ENCODE measurements at regions not wholly inside any gene's neighbourhood (a gene's known extent, or its start where the extent isn't known, plus 50 kb on each side); places are given as distances from the start of the nearest gene placed in this dataset.

DNA sequence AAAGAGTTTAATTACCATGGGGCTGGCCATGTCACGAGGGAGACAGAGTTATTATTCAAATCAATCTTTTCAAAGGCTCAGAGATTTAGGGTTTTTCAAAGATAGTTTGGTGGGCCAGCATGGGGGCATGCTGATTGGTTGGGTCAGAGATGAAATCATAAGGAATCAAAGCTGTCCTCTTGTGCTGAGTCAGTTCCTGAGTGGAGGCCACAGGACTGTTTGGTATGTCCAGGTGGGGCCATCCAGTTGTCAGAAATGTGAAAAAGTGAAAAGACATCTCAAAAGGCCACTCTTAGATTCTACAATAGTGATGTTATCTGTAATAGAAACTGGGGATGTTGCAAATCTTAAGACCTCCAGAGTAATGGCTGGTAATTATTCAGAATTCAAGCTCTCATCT, 288.6 kb downstream of the EN1 start (continued):
- TF ChIP-seq, protein P1, sequence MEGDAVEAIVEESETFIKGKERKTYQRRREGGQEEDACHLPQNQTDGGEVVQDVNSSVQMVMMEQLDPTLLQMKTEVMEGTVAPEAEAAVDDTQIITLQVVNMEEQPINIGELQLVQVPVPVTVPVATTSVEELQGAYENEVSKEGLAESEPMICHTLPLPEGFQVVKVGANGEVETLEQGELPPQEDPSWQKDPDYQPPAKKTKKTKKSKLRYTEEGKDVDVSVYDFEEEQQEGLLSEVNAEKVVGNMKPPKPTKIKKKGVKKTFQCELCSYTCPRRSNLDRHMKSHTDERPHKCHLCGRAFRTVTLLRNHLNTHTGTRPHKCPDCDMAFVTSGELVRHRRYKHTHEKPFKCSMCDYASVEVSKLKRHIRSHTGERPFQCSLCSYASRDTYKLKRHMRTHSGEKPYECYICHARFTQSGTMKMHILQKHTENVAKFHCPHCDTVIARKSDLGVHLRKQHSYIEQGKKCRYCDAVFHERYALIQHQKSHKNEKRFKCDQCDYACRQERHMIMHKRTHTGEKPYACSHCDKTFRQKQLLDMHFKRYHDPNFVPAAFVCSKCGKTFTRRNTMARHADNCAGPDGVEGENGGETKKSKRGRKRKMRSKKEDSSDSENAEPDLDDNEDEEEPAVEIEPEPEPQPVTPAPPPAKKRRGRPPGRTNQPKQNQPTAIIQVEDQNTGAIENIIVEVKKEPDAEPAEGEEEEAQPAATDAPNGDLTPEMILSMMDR (IDR thresholded peaks at IDR 0.05): no peak
- TF ChIP-seq ELF1 (IDR thresholded peaks at IDR 0.05): no peak

DNA sequence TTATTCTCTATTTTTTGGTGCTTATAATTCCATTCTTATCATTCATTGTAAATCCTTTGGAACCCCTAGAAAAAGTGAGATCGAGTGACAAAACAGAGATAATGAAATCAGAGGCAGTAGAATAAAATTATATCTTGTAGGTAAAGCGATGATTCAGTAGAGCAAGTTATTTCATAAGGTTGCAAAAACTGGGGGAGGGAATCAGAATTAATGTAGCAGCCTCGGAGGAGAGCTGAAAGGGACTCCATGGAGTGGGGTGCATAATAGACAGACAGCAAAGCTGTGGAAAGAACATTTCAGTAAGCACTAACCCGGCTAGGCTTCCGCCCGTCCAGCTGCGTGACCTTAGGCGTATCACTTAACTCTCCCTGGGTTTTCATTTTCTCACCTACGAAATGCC, 289.7 kb downstream of the EN1 start:
- H3K9me2 ChIP-seq: no peaks in the 10 kb centered on the region
- CTCF ChIA-PET: no interaction called here
- TF ChIP-seq RFX5 (IDR thresholded peaks at IDR 0.05; ENCODE audit: low read length) (no peak), JUND (IDR thresholded peaks at IDR 0.05) (no peak), GATA2 (CRISPR knock-in tag; IDR thresholded peaks at IDR 0.05) (no peak), POLR2AphosphoS5 (IDR thresholded peaks at IDR 0.05; ENCODE audit: low read depth, low read length) (no peak), NRF1 (IDR thresholded peaks at IDR 0.05; ENCODE audit: low read depth, low read length) (no peak), EZH2phosphoT487 (IDR thresholded peaks at IDR 0.05; ENCODE audit: borderline replicate concordance, low read depth) (no peak), RXRA (IDR thresholded peaks at IDR 0.05; ENCODE audit: borderline replicate concordance, low read depth) (no peak), MEF2A (IDR thresholded peaks at IDR 0.05; ENCODE audit: borderline replicate concordance, low read depth) (no peak)
- TF ChIP-seq, protein P2, sequence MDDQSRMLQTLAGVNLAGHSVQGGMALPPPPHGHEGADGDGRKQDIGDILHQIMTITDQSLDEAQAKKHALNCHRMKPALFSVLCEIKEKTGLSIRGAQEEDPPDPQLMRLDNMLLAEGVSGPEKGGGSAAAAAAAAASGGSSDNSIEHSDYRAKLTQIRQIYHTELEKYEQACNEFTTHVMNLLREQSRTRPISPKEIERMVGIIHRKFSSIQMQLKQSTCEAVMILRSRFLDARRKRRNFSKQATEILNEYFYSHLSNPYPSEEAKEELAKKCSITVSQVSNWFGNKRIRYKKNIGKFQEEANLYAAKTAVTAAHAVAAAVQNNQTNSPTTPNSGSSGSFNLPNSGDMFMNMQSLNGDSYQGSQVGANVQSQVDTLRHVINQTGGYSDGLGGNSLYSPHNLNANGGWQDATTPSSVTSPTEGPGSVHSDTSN (IDR thresholded peaks at IDR 0.05): no peak
- H3K9me3 ChIP-seq: no peaks in the 10 kb centered on the region
- H3K27ac ChIP-seq (ENCODE audit: low read depth in 2 of 2, low read length in 1 of 2): no peak overlapping the region
- POLR2A ChIA-PET: no interaction called here
- no peak overlapping the region for H3K4me3 ChIP-seq (ENCODE audit: low read depth in 2 of 2, low read length in 1 of 2)
- WGBS (ENCODE audit: low lambda C conversion rate): 40% methylated on average over 9 of the region's 9 CpGs
- H3F3A ChIP-seq (replicated peaks; ENCODE audit: insufficient read depth): no peaks in the 10 kb centered on the region
- H4K20me1 ChIP-seq (ENCODE audit: insufficient read depth): no peaks in the 10 kb centered on the region
- H3K4me2 ChIP-seq: no peak overlapping the region
- DNase-seq: no peak
- H3K27me3 ChIP-seq (ENCODE audit: insufficient read depth): no peaks in the 10 kb centered on the region
- H3K4me1 ChIP-seq (ENCODE audit: control insufficient read depth in 1 of 2, insufficient read depth in 2 of 2, low read depth in 1 of 2, low read length in 1 of 2): no peaks in the 10 kb centered on the region
- no peak overlapping the region for H3K9ac ChIP-seq
- no peaks in the 10 kb centered on the region for H3K36me3 ChIP-seq (replicated peaks in 1 of 2; ENCODE audit: control insufficient read depth in 1 of 2, insufficient read depth in 2 of 2, low read length in 1 of 2)
- no peak overlapping the region for H2AFZ ChIP-seq (ENCODE audit: low read depth)
- H3K79me2 ChIP-seq (ENCODE audit: insufficient read depth): no peaks in the 10 kb centered on the region

DNA sequence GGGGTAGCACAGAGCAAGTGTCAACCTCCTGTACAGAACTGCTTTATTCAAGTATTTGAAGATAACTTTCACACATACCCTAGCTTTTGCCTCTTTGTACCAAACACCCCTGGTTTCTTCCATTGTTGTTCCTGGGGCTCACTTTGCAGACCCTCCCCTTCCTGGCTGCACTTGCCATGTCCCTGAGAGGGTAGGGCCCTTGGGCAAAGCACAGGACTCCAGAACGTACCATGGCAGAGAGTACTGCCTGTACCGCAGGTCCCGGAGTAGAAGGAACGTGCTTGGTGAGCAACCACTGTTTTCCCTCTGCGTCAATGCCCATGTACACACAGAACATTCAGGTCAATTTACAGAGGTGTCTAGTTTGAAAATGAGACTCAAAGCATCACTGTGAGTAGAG, 290.4 kb downstream of the EN1 start:
- TF ChIP-seq GABPA (IDR thresholded peaks at IDR 0.05; ENCODE audit: low read depth) (no peak), JUND (IDR thresholded peaks at IDR 0.05) (no peak), EP300 (IDR thresholded peaks at IDR 0.05; ENCODE audit: borderline replicate concordance in 1 of 2, low read depth in 1 of 2, low read length in 1 of 2) (no peak), GATA2 (CRISPR knock-in tag; IDR thresholded peaks at IDR 0.05) (no peak)
- TF ChIP-seq, protein P3, sequence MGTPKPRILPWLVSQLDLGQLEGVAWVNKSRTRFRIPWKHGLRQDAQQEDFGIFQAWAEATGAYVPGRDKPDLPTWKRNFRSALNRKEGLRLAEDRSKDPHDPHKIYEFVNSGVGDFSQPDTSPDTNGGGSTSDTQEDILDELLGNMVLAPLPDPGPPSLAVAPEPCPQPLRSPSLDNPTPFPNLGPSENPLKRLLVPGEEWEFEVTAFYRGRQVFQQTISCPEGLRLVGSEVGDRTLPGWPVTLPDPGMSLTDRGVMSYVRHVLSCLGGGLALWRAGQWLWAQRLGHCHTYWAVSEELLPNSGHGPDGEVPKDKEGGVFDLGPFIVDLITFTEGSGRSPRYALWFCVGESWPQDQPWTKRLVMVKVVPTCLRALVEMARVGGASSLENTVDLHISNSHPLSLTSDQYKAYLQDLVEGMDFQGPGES (IDR thresholded peaks at IDR 0.05; ENCODE audit: low read depth, low read length): no peak
- TF ChIP-seq, protein P4, sequence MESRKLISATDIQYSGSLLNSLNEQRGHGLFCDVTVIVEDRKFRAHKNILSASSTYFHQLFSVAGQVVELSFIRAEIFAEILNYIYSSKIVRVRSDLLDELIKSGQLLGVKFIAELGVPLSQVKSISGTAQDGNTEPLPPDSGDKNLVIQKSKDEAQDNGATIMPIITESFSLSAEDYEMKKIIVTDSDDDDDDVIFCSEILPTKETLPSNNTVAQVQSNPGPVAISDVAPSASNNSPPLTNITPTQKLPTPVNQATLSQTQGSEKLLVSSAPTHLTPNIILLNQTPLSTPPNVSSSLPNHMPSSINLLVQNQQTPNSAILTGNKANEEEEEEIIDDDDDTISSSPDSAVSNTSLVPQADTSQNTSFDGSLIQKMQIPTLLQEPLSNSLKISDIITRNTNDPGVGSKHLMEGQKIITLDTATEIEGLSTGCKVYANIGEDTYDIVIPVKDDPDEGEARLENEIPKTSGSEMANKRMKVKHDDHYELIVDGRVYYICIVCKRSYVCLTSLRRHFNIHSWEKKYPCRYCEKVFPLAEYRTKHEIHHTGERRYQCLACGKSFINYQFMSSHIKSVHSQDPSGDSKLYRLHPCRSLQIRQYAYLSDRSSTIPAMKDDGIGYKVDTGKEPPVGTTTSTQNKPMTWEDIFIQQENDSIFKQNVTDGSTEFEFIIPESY (IDR thresholded peaks at IDR 0.05; ENCODE audit: borderline replicate concordance, low read depth): no peak
- Histone ChIP-seq H3K9me2 (no peaks in the 10 kb centered on the region), H3K9me3 (no peaks in the 10 kb centered on the region), H3K27me3 (ENCODE audit: insufficient read depth) (no peaks in the 10 kb centered on the region), H3K9ac (no peak overlapping the region), H3K4me1 (ENCODE audit: control insufficient read depth in 1 of 2, insufficient read depth in 2 of 2, low read depth in 1 of 2, low read length in 1 of 2) (no peaks in the 10 kb centered on the region), H3K4me2 (no peak overlapping the region), H3K4me3 (ENCODE audit: low read depth in 2 of 2, low read length in 1 of 2) (no peak overlapping the region), H3K79me2 (ENCODE audit: insufficient read depth) (no peaks in the 10 kb centered on the region), H2AFZ (ENCODE audit: low read depth) (no peak overlapping the region), H3K36me3 (replicated peaks in 1 of 2; ENCODE audit: control insufficient read depth in 1 of 2, insufficient read depth in 2 of 2, low read length in 1 of 2) (no peaks in the 10 kb centered on the region), H3K27ac (ENCODE audit: low read depth in 2 of 2, low read length in 1 of 2) (no peak overlapping the region), H3F3A (replicated peaks; ENCODE audit: insufficient read depth) (no peaks in the 10 kb centered on the region), H4K20me1 (ENCODE audit: insufficient read depth) (no peaks in the 10 kb centered on the region)
- ChIA-PET CTCF (no interaction called here), POLR2A (no interaction called here)
- 45% methylated on average over 5 of the region's 5 CpGs for WGBS (ENCODE audit: low lambda C conversion rate)
- no peak for DNase-seq
